NCI-H1436 treated with DMSO at 0.1 percent for 48 hours (cell line): ENCODE measurements at regions not wholly inside any gene's neighbourhood (a gene's known extent, or its start where the extent isn't known, plus 50 kb on each side); places are given as distances from the start of the nearest gene placed in this dataset.

ENCODE experiments used
- DNase-seq: peaks from one replicate; lab custom pipeline; 2025; lab: John Stamatoyannopoulos, UW

DNA sequence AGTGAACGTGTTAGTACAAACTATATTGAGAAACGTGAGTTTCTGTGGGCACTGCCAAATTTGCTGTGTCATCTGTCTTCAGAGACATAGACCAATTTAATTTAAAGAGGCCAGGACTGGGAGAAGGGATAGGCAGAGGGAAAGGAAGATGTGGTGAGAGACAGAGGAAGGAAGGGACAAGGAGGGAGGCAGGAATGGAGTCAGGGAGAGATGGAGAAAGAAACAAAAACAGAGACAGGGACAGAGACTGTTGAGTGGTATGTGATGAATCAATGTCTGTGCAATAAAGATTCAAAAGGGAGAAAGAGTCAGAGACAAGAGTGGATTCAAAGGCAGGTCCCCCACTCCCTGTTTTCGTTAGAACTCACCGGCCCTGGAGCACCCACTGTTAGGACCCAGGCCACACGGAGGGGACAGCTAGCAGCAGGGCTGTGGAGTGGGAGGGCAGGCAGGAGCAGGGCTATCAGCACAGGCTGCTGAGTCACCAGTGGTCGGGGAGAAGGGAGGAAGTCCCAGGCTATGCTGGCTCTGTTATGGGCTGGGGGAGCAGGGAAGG is 51.6 kb upstream of the CHD6 start:
- no peak for DNase-seq

DNA sequence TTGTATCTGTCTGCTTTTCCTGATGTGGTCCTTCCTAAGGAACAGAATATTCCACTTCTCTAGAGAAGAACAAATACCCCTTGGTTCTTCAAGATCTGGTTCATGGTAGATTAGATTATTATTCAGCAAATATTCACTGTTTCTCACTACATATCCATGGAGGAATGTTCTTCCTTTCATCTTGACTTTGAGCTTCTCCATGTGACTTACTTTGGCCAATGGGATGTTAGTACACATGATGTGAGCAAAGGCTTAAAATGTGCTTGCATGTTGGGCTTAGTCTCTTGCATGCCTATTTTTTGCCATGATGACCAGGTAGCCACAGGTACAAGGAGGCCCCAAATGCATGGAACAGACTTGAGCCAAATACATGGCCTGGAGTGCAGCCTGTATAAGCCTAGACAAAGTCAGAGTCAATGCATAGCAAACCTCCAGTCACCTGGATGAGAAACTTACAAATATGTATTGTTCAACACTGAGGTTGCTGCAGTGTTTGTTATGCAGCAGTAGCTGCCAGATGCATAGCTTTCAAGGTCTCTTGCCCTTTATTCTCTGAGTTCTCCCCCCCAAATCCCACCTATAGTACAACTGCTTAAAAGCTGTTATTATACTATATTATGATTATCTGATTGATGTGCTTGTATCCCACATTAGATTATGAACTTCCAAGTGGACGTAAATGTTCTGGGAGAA is 50.0 kb upstream of the CHD6 start:
- no peak for DNase-seq
